ES-I3 (cell line): ENCODE measurements at regions not wholly inside any gene's neighbourhood (a gene's known extent, or its start where the extent isn't known, plus 50 kb on each side); places are given as distances from the start of the nearest gene placed in this dataset.
"Not testable (repeated sequence)": the region's sequence is repeated elsewhere in the genome, so short reads cannot be mapped to it uniquely, and the experiment has no call there.

Experiments
- H3K36me3 ChIP-seq: 2 replicates; pipeline ENCODE4 v1.6.1; 2013; ENCODE audit warnings: mild to moderate bottlenecking, low read length, control low read depth, moderate library complexity; ENCODE audit not compliant: insufficient read depth
- H3K4me1 ChIP-seq: 2 replicates; pipeline ENCODE4 v1.6.1; 2013; ENCODE audit warnings: mild to moderate bottlenecking, control low read depth, low read length; ENCODE audit not compliant: insufficient read depth
- H3K9ac ChIP-seq: 2 replicates; pipeline ENCODE4 v1.6.1; 2013; ENCODE audit warnings: low read depth, mild to moderate bottlenecking, low read length, moderate library complexity
- H3K9me3 ChIP-seq: 2 replicates; pipeline ENCODE4 v1.6.1; 2013; ENCODE audit warnings: mild to moderate bottlenecking, low read length, moderate library complexity; ENCODE audit not compliant: control insufficient read depth, insufficient read depth

- H3K9ac ChIP-seq = no peak overlapping the region
- H3K36me3 ChIP-seq = no peaks in the 10 kb centered on the region
- H3K4me1 ChIP-seq = no peaks in the 10 kb centered on the region
- H3K9me3 ChIP-seq = no peaks in the 10 kb centered on the region
Measured at GRCh38 chr6:6978731-6979130, 129.0 kb upstream of the RREB1 start.

- H3K9me3 ChIP-seq = no peaks in the 10 kb centered on the region
- H3K9ac ChIP-seq = no peak overlapping the region
- H3K4me1 ChIP-seq = no peaks in the 10 kb centered on the region
- no peaks in the 10 kb centered on the region for H3K36me3 ChIP-seq
Measured at GRCh38 chr6:6980999-6981597, 126.7 kb upstream of the RREB1 start.

GRCh38 chr6:6981681-6982322, 126.0 kb upstream of the RREB1 start:
- no peaks in the 10 kb centered on the region for H3K4me1 ChIP-seq

GRCh38 chr6:6982663-6983062, 125.1 kb upstream of the RREB1 start:
- Histone ChIP-seq H3K36me3 (no peaks in the 10 kb centered on the region), H3K9me3 (no peaks in the 10 kb centered on the region), H3K9ac (no peak overlapping the region), H3K4me1 (no peaks in the 10 kb centered on the region)

More at GRCh38 chr6:6981681-6982322, 126.0 kb upstream of the RREB1 start:
- no peak overlapping the region for H3K9ac ChIP-seq
- H3K36me3 ChIP-seq = no peaks in the 10 kb centered on the region
- no peaks in the 10 kb centered on the region for H3K9me3 ChIP-seq

- H3K36me3 ChIP-seq = no peaks in the 10 kb centered on the region
- no peaks in the 10 kb centered on the region for H3K4me1 ChIP-seq
Measured at GRCh38 chr6:6984585-6985366, 123.0 kb upstream of the RREB1 start.

DNA sequence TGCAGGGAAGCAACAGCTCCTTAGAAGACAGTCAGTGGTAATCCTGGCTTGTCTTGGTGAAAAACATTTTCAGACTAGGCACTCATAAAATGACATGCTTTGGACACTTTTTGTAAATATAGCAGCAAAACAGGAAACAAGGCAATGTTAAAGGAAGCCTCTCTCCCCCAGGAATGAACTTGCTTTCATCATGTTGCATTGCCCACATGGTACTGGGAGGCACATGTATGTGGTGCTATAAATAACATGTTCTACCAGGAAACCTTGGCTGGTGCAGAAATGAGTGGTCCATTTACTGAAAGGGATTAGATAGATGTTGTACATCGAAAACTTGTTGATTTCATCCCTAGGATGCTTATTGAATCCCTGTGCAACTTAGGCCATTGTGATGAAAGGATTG, 121.4 kb upstream of the RREB1 start:
- Histone ChIP-seq H3K36me3 (no peaks in the 10 kb centered on the region), H3K9ac (no peak overlapping the region), H3K4me1 (no peaks in the 10 kb centered on the region), H3K9me3 (no peaks in the 10 kb centered on the region)

More at GRCh38 chr6:6984585-6985366, 123.0 kb upstream of the RREB1 start:
- Histone ChIP-seq H3K9me3 (no peaks in the 10 kb centered on the region), H3K9ac (no peak overlapping the region)

- H3K4me1 ChIP-seq = no peaks in the 10 kb centered on the region
- H3K36me3 ChIP-seq = no peaks in the 10 kb centered on the region
- no peaks in the 10 kb centered on the region for H3K9me3 ChIP-seq
- no peak overlapping the region for H3K9ac ChIP-seq
Measured at GRCh38 chr6:6987749-6988148, 120.0 kb upstream of the RREB1 start.

- not testable (repeated sequence) for H3K9ac ChIP-seq, H3K36me3 ChIP-seq, H3K4me1 ChIP-seq, H3K9me3 ChIP-seq
Measured at GRCh38 chr6:6990059-6990458, 117.7 kb upstream of the RREB1 start.

DNA sequence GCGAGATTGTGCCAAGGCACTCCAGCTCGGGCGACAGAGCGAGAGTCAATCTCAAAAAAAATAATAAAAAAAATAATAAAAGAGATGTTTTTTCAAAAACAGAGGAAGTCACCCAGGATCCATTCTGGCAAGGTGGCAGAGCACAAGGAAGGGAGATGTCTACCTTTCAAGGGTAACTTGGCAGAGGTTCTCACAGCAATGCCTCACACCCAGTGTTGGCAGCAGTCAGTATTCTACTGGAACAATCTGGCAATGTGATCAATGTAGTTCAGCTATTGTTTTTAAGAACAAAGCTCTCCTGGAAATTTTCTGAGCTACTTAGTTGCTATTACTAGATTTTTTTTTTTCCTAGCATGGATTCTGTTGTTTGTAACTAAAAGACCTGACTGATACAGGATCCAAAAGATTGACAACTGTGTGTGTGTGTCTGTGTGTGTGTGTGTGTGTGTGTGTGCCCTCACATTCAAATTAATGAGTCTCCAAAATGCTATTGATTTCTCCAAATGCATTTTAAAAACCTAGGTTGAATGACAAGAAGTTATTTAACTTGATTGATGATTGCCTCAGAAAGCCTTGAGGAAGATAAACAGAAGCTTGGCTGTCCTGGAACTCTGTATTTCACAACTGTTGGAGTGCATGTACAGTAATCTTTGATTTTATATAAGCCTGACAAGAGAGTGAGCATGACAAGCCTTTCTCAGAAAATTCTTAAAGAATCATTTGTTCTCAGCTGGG, 114.1 kb upstream of the RREB1 start:
- H3K36me3 ChIP-seq = no peaks in the 10 kb centered on the region
- H3K9ac ChIP-seq = no peak overlapping the region
- H3K4me1 ChIP-seq = peaks cover 11% of the 10 kb centered on the region; the same call in 1 of the 2 replicates
- H3K9me3 ChIP-seq = no peaks in the 10 kb centered on the region

DNA sequence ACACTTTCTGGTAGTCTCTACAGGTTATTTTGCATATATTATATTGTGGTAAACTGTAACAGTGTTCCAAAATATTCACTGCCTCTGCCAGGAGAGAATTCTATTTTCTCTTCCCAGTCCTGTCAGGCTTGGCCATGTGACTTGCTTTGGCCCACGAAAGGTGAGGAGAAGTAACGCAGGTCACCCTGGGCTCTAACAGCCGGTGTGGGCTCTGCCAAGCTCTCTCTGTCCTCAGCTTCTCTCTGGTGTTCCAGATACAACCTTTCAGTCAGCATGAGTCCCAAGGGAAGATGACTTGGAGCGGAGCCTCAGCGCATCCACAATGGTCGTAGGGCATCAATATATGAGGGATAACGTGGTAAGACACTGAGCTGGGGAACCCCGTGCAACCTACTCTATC, 113.0 kb upstream of the RREB1 start:
- Histone ChIP-seq H3K36me3 (no peaks in the 10 kb centered on the region), H3K9me3 (no peaks in the 10 kb centered on the region), H3K4me1 (peaks cover 11% of the 10 kb centered on the region; the same call in 1 of the 2 replicates), H3K9ac (no peak overlapping the region)

- H3K9me3 ChIP-seq = no peaks in the 10 kb centered on the region
- H3K9ac ChIP-seq = no peak overlapping the region
- peaks cover 11% of the 10 kb centered on the region; the same call in 1 of the 2 replicates for H3K4me1 ChIP-seq
- H3K36me3 ChIP-seq = no peaks in the 10 kb centered on the region
Measured at GRCh38 chr6:6995328-6995727, 112.4 kb upstream of the RREB1 start.

GRCh38 chr6:6996124-6996523, 111.6 kb upstream of the RREB1 start:
- no peak overlapping the region for H3K9ac ChIP-seq
- H3K36me3 ChIP-seq = no peaks in the 10 kb centered on the region
- no peaks in the 10 kb centered on the region for H3K9me3 ChIP-seq
- H3K4me1 ChIP-seq = peaks cover 11% of the 10 kb centered on the region; the same call in 1 of the 2 replicates

GRCh38 chr6:6997263-6998193, 110.2 kb upstream of the RREB1 start:
- no peaks in the 10 kb centered on the region for H3K36me3 ChIP-seq
- no peak overlapping the region for H3K9ac ChIP-seq
- H3K9me3 ChIP-seq = no peaks in the 10 kb centered on the region
- peaks cover 11% of the 10 kb centered on the region; the same call in 1 of the 2 replicates for H3K4me1 ChIP-seq
